ENCODE measurements at regions not wholly inside any gene's neighbourhood (a gene's known extent, or its start where the extent isn't known, plus 50 kb on each side); places are given as distances from the start of the nearest gene placed in this dataset.

DNA sequence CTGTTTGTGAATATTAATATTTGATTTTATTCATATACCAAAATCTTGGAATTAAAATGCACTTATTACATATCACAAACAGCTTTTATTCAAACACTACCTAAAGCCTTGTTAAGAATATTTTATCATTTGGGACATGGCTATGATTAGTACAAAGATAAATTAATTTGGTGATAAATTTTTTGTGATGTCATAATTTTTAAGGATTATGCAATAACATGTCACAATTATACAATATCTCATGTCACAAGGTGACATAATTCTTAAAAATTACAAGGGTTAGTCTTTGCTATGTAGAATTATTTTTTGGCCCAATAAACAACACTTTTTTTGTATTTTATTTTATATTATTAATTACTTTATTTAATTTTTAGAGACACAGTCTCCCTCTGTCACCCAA, 113.7 kb downstream of the TMTC3 start:
- TF ChIP-seq, protein P1, sequence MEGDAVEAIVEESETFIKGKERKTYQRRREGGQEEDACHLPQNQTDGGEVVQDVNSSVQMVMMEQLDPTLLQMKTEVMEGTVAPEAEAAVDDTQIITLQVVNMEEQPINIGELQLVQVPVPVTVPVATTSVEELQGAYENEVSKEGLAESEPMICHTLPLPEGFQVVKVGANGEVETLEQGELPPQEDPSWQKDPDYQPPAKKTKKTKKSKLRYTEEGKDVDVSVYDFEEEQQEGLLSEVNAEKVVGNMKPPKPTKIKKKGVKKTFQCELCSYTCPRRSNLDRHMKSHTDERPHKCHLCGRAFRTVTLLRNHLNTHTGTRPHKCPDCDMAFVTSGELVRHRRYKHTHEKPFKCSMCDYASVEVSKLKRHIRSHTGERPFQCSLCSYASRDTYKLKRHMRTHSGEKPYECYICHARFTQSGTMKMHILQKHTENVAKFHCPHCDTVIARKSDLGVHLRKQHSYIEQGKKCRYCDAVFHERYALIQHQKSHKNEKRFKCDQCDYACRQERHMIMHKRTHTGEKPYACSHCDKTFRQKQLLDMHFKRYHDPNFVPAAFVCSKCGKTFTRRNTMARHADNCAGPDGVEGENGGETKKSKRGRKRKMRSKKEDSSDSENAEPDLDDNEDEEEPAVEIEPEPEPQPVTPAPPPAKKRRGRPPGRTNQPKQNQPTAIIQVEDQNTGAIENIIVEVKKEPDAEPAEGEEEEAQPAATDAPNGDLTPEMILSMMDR (IDR thresholded peaks at IDR 0.05; ENCODE audit: low read length), result no peak
- TF ChIP-seq EZH2 (IDR thresholded peaks at IDR 0.05; ENCODE audit: borderline replicate concordance, low read length), result no peak

Measured in OCI-LY1 (cell line).